Neuronal stem cell (in vitro differentiated cells): ENCODE measurements at regions not wholly inside any gene's neighbourhood (a gene's known extent, or its start where the extent isn't known, plus 50 kb on each side); places are given as distances from the start of the nearest gene placed in this dataset.

ENCODE experiments used
- DNase-seq: peaks from one replicate; pipeline ENCODE4 v3.0.0-alpha.2; 2013; ENCODE audit warnings: low spot score
- H2AFZ ChIP-seq: one replicate; pipeline ENCODE4 v1.6.1; 2013; ENCODE audit warnings: mild to moderate bottlenecking, low read length, inconsistent platforms
- H2AK5ac ChIP-seq: 2 replicates; pipeline ENCODE4 v1.6.1; 2013; ENCODE audit warnings: low read depth, mild to moderate bottlenecking, inconsistent platforms, low read length, moderate library complexity, mixed read lengths
- H2BK120ac ChIP-seq: 2 replicates; pipeline ENCODE4 v1.6.1; 2013; ENCODE audit warnings: low read depth, mild to moderate bottlenecking, inconsistent platforms, low read length, moderate library complexity, mixed read lengths
- H2BK12ac ChIP-seq: one replicate; pipeline ENCODE4 v1.6.1; 2013; ENCODE audit warnings: low read length, inconsistent platforms
- H2BK15ac ChIP-seq: 2 replicates; pipeline ENCODE4 v1.6.1; 2013; ENCODE audit warnings: mild to moderate bottlenecking, low read length, inconsistent platforms, mixed read lengths
- H2BK5ac ChIP-seq: one replicate; pipeline ENCODE4 v1.6.1; 2013; ENCODE audit warnings: inconsistent platforms, mild to moderate bottlenecking, low read length, moderate library complexity
- H3K14ac ChIP-seq: one replicate; pipeline ENCODE4 v1.6.1; 2013; ENCODE audit warnings: low read length, inconsistent platforms
- H3K18ac ChIP-seq: 2 replicates; pipeline ENCODE4 v1.6.1; 2013; ENCODE audit warnings: low read length, inconsistent platforms
- H3K23ac ChIP-seq: 2 replicates; pipeline ENCODE4 v1.6.1; 2013; ENCODE audit warnings: low read depth, mild to moderate bottlenecking, mixed read lengths, low read length, inconsistent platforms; ENCODE audit not compliant: poor library complexity
- H3K27ac ChIP-seq: replicated peaks from 3 replicates; pipeline ENCODE4 v1.5.1; 2013; ENCODE audit warnings: low read length, inconsistent platforms
- H3K27me3 ChIP-seq, 3 experiments: 2 replicates each; pipeline ENCODE4 v1.6.1; 2013; ENCODE audit warnings: low read length in 3 of 3, mild to moderate bottlenecking in 2 of 3, inconsistent platforms in 1 of 3, low read depth in 1 of 3, mixed read lengths in 1 of 3, moderate library complexity in 1 of 3; ENCODE audit not compliant: control insufficient read depth in 3 of 3, insufficient read depth in 3 of 3
- H3K36me3 ChIP-seq, 2 donors: replicated peaks in 1 of 2; 2 replicates each; pipeline ENCODE4 v1.6.1; 2013; ENCODE audit warnings: low read length in 2 of 2; ENCODE audit not compliant: control insufficient read depth in 2 of 2, insufficient read depth in 2 of 2
- H3K4ac ChIP-seq: 2 replicates; pipeline ENCODE4 v1.6.1; 2013; ENCODE audit warnings: inconsistent platforms, mild to moderate bottlenecking, low read length, moderate library complexity
- H3K4me1 ChIP-seq, 2 donors: 1 replicate in 1 of 2; 2 replicates in 1 of 2; pipeline ENCODE4 v1.6.1; 2013; ENCODE audit warnings: low read length in 2 of 2, low read depth in 1 of 2; ENCODE audit not compliant: control insufficient read depth in 2 of 2, insufficient read depth in 1 of 2
- H3K4me2 ChIP-seq: one replicate; pipeline ENCODE4 v1.6.1; 2013; ENCODE audit warnings: mild to moderate bottlenecking, low read length, inconsistent platforms; ENCODE audit not compliant: insufficient read depth, poor library complexity, severe bottlenecking
- H3K4me3 ChIP-seq, 2 donors: 2 replicates each; pipeline ENCODE4 v1.5.1; 2013; ENCODE audit warnings: low read length in 2 of 2, mild to moderate bottlenecking in 2 of 2, inconsistent platforms in 1 of 2, moderate library complexity in 1 of 2
- H3K79me1 ChIP-seq: one replicate; pipeline ENCODE4 v1.6.1; 2013; ENCODE audit warnings: low read depth, mild to moderate bottlenecking, inconsistent platforms, low read length, moderate library complexity
- H3K9ac ChIP-seq: one replicate; pipeline ENCODE4 v1.6.1; 2013; ENCODE audit warnings: mild to moderate bottlenecking, low read depth, low read length, inconsistent platforms; ENCODE audit not compliant: poor library complexity
- H3K9me3 ChIP-seq, 2 donors: replicated peaks in 1 of 2; 2 replicates each; pipeline versions ENCODE3 to v1.6.1; 2013; ENCODE audit warnings: low read length in 2 of 2, mild to moderate bottlenecking in 2 of 2, inconsistent platforms in 1 of 2, low read depth in 1 of 2, mixed read lengths in 1 of 2, moderate library complexity in 1 of 2; ENCODE audit not compliant: control insufficient read depth in 2 of 2, insufficient read depth in 1 of 2
- H4K8ac ChIP-seq: one replicate; pipeline ENCODE4 v1.6.1; 2013; ENCODE audit warnings: low read depth, mild to moderate bottlenecking, inconsistent platforms, low read length, moderate library complexity
- H4K91ac ChIP-seq: one replicate; pipeline ENCODE4 v1.6.1; 2013; ENCODE audit warnings: low read length, low read depth, mild to moderate bottlenecking, inconsistent platforms; ENCODE audit not compliant: poor library complexity
- WGBS, 2 donors: extraction: QIAGEN DNeasy Blood & Tissue Kit; methylation state at CpG; one replicate each; pipeline ENCODE4 v1.1.7; 2013; ENCODE audit warnings: missing lambda C conversion rate in 2 of 2, mixed read lengths in 1 of 2; ENCODE audit not compliant: insufficient read length in 2 of 2, insufficient replicate concordance in 1 of 2; ENCODE audit errors: extremely low coverage in 2 of 2; 5-methylcytosine and 5-hydroxymethylcytosine counted together

GRCh38 chr4:53847965-53848364 is 216.4 kb downstream of the CHIC2 start:
- Histone ChIP-seq H3K4me2 (no peak overlapping the region), H3K23ac (no peak overlapping the region), H3K27ac (no peak overlapping the region), H3K79me1 (no peaks in the 10 kb centered on the region), H3K18ac (no peak overlapping the region), H3K9ac (no peak overlapping the region), H4K91ac (no peak overlapping the region), H2BK5ac (no peak overlapping the region), H2AK5ac (no peak overlapping the region), H4K8ac (no peak overlapping the region), H3K4me3 (no peak overlapping the region), H2BK120ac (no peak overlapping the region), H2AFZ (no peak overlapping the region), H3K27me3 (peaks cover 0 to 3% (median 0%) of the 10 kb centered on the region in 3 experiments), H2BK12ac (no peak overlapping the region), H3K14ac (no peak overlapping the region), H3K36me3 (no peaks in the 10 kb centered on the region), H2BK15ac (no peak overlapping the region), H3K9me3 (no peaks in the 10 kb centered on the region), H3K4ac (no peak overlapping the region), H3K4me1 (peaks cover 0 to 10% of the 10 kb centered on the region in 2 donors)
- DNase-seq: no peak

DNA sequence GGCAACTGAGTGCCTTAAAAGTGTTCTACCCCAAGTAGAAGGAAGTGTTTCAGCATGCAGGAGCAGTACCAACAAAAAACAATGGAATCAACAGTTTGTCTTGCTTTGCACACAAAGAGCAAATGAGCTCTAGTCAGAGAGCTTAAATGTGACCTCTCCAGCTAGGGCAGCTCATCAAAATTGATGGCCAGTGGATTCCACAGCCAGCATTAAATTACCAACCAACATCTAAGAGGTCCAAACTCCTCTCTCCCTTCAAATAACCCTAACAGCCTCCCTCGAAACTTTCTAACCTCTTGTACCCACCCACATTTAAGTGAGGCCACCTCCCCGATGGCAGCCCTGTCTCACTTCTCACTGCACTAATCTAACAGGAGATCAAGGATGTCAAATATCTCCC is 219.9 kb downstream of the CHIC2 start:
- no peak overlapping the region for H2BK5ac ChIP-seq
- no peak overlapping the region for H2BK12ac ChIP-seq
- H3K4me2 ChIP-seq: no peak overlapping the region
- no peak for DNase-seq
- no peak overlapping the region for H2AK5ac ChIP-seq
- H2BK120ac ChIP-seq: no peak overlapping the region
- no peaks in the 10 kb centered on the region for H3K9me3 ChIP-seq
- H2AFZ ChIP-seq: no peak overlapping the region
- no peak overlapping the region for H3K23ac ChIP-seq
- no peak overlapping the region for H3K27ac ChIP-seq
- peaks cover 0 to 10% of the 10 kb centered on the region in 2 donors for H3K4me1 ChIP-seq
- H3K9ac ChIP-seq: no peak overlapping the region
- H3K79me1 ChIP-seq: no peaks in the 10 kb centered on the region
- H3K4me3 ChIP-seq: no peak overlapping the region
- H3K18ac ChIP-seq: no peak overlapping the region
- no peak overlapping the region for H3K14ac ChIP-seq
- peaks cover 0 to 3% (median 0%) of the 10 kb centered on the region in 3 experiments for H3K27me3 ChIP-seq
- no peak overlapping the region for H4K8ac ChIP-seq
- no peak overlapping the region for H2BK15ac ChIP-seq
- no CpG with 5 or more reads among the region's 2 CpGs for WGBS, 2 donors
- H3K4ac ChIP-seq: no peak overlapping the region
- no peak overlapping the region for H4K91ac ChIP-seq
- no peaks in the 10 kb centered on the region for H3K36me3 ChIP-seq

DNA sequence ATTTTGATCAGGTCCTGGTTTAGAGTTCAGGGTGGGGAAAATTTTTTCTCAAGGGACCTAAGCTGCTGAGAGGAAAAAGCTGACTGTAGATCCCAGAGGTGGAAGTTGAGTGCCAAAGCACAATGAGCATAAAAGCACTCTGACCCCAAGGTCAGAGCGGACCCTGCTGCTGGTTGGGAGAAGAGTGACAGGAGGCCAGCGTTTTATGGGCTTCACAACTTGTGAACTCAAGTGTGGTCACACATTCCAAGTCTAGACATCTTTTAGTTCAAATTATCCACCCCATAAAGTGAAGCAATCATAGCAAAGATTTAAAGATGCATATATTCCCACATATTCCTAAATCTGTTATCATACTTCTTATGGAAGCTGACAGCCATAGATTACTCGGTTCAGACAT is 220.3 kb downstream of the CHIC2 start:
- no peak overlapping the region for H3K27ac ChIP-seq

GRCh38 chr4:53841711-53842110 is 222.7 kb downstream of the CHIC2 start:
- H3K14ac ChIP-seq: no peak overlapping the region
- H2AK5ac ChIP-seq: no peak overlapping the region
- H3K4ac ChIP-seq: no peak overlapping the region
- peaks cover 0 to 3% (median 0%) of the 10 kb centered on the region in 3 experiments for H3K27me3 ChIP-seq
- H3K9me3 ChIP-seq: no peaks in the 10 kb centered on the region
- H2BK12ac ChIP-seq: no peak overlapping the region
- no peak overlapping the region for H2BK15ac ChIP-seq
- no peak overlapping the region for H4K8ac ChIP-seq
- DNase-seq: no peak
- no peaks in the 10 kb centered on the region for H3K36me3 ChIP-seq
- H3K4me1 ChIP-seq: peaks cover 0 to 10% of the 10 kb centered on the region in 2 donors
- H3K9ac ChIP-seq: no peak overlapping the region
- WGBS, 2 donors: no CpG with 5 or more reads among the region's 5 CpGs
- no peak overlapping the region for H3K4me3 ChIP-seq
- H3K4me2 ChIP-seq: no peak overlapping the region
- H3K79me1 ChIP-seq: no peaks in the 10 kb centered on the region
- no peak overlapping the region for H4K91ac ChIP-seq
- no peak overlapping the region for H2AFZ ChIP-seq
- H3K18ac ChIP-seq: no peak overlapping the region
- no peak overlapping the region for H3K23ac ChIP-seq
- H2BK120ac ChIP-seq: no peak overlapping the region
- H3K27ac ChIP-seq: no peak overlapping the region
- H2BK5ac ChIP-seq: no peak overlapping the region

More for the DNA sequence above, 220.3 kb downstream of the CHIC2 start:
- Histone ChIP-seq H2AK5ac (no peak overlapping the region), H3K9ac (no peak overlapping the region), H3K14ac (no peak overlapping the region), H3K36me3 (no peaks in the 10 kb centered on the region), H3K4me3 (no peak overlapping the region), H2BK5ac (no peak overlapping the region), H3K4ac (no peak overlapping the region), H3K79me1 (no peaks in the 10 kb centered on the region), H2BK12ac (no peak overlapping the region), H3K27me3 (peaks cover 0 to 3% (median 0%) of the 10 kb centered on the region in 3 experiments), H3K9me3 (no peaks in the 10 kb centered on the region), H2AFZ (no peak overlapping the region), H3K4me2 (no peak overlapping the region), H4K8ac (no peak overlapping the region), H3K18ac (no peak overlapping the region), H2BK15ac (no peak overlapping the region), H2BK120ac (no peak overlapping the region), H4K91ac (no peak overlapping the region), H3K23ac (no peak overlapping the region), H3K4me1 (peaks cover 0 to 10% of the 10 kb centered on the region in 2 donors)
- no peak for DNase-seq
- no CpG with 5 or more reads among the region's 3 CpGs for WGBS, 2 donors
